Kidney capillary endothelial cell (primary cell): ENCODE measurements at regions not wholly inside any gene's neighbourhood (a gene's known extent, or its start where the extent isn't known, plus 50 kb on each side); places are given as distances from the start of the nearest gene placed in this dataset.
"Not testable (repeated sequence)": the region's sequence is repeated elsewhere in the genome, so short reads cannot be mapped to it uniquely, and the experiment has no call there.

Experiments used
- DNase-seq: peaks from one replicate; pipeline ENCODE4 v3.0.0-alpha.2; 2018; ENCODE audit warnings: low spot score

- DNase-seq: no peak
Observed at GRCh38 chr4:78660559-78660958, 109.0 kb downstream of the ANXA3 start.

- no peak for DNase-seq
Observed at GRCh38 chr4:78661086-78661690, 109.6 kb downstream of the ANXA3 start.

GRCh38 chr4:78661921-78662521 lies 110.5 kb downstream of the ANXA3 start:
- peak; percentile 63 for DNase-seq

- DNase-seq: no peak
Observed at GRCh38 chr4:78662658-78663057, 111.1 kb downstream of the ANXA3 start.

GRCh38 chr4:78664296-78664695 lies 111.9 kb upstream of the BMP2K start:
- DNase-seq: not testable (repeated sequence)

GRCh38 chr4:78665216-78665770 lies 110.9 kb upstream of the BMP2K start:
- no peak for DNase-seq

GRCh38 chr4:78666830-78667258 lies 109.3 kb upstream of the BMP2K start:
- no peak for DNase-seq

GRCh38 chr4:78667325-78667724 lies 108.8 kb upstream of the BMP2K start:
- no peak for DNase-seq

GRCh38 chr4:78667764-78668163 lies 108.4 kb upstream of the BMP2K start:
- DNase-seq: no peak

GRCh38 chr4:78669453-78669852 lies 106.7 kb upstream of the BMP2K start:
- no peak for DNase-seq

GRCh38 chr4:78671903-78672815 lies 104.0 kb upstream of the BMP2K start:
- DNase-seq: no peak

GRCh38 chr4:78673337-78673736 lies 102.8 kb upstream of the BMP2K start:
- DNase-seq: no peak

GRCh38 chr4:78675325-78675724 lies 100.8 kb upstream of the BMP2K start:
- no peak for DNase-seq

- DNase-seq: no peak
Observed at GRCh38 chr4:78682070-78682469, 94.1 kb upstream of the BMP2K start.

GRCh38 chr4:78683352-78683751 lies 92.8 kb upstream of the BMP2K start:
- DNase-seq: no peak

GRCh38 chr4:78684325-78685079 lies 91.6 kb upstream of the BMP2K start:
- DNase-seq: peak; percentile 68

- no peak for DNase-seq
Observed at GRCh38 chr4:78687818-78688217, 88.3 kb upstream of the BMP2K start.

- no peak for DNase-seq
Observed at GRCh38 chr4:78688366-78688765, 87.8 kb upstream of the BMP2K start.

- DNase-seq: no peak
Observed at GRCh38 chr4:78689261-78689660, 86.9 kb upstream of the BMP2K start.

GRCh38 chr4:78689700-78690323 lies 86.3 kb upstream of the BMP2K start:
- DNase-seq: no peak

GRCh38 chr4:78691334-78691754 lies 84.8 kb upstream of the BMP2K start:
- no peak for DNase-seq
